Neural crest cell (in vitro differentiated cells): ENCODE measurements at regions not wholly inside any gene's neighbourhood (a gene's known extent, or its start where the extent isn't known, plus 50 kb on each side); places are given as distances from the start of the nearest gene placed in this dataset.

Source experiments
- DNase-seq: peaks from one replicate; pipeline ENCODE4 v3.0.0; 2021; ENCODE audit warnings: low read depth, mixed read lengths, low spot score
- H3K27ac Mint-ChIP-seq: one replicate; pipeline ENCODE4 v1.8.0; 2021; ENCODE audit warnings: mild to moderate bottlenecking, mixed read lengths; ENCODE audit not compliant: unreplicated experiment
- H3K27me3 Mint-ChIP-seq: 2 replicates; pipeline ENCODE4 v1.8.0; 2021; ENCODE audit warnings: low read depth, mild to moderate bottlenecking, mixed read lengths
- H3K36me3 Mint-ChIP-seq: 2 replicates; pipeline ENCODE4 v1.8.0; 2021; ENCODE audit warnings: low read depth, mild to moderate bottlenecking, mixed read lengths
- H3K4me1 Mint-ChIP-seq: 2 replicates; pipeline ENCODE4 v1.8.0; 2021; ENCODE audit warnings: mixed read lengths
- H3K4me3 Mint-ChIP-seq: one replicate; pipeline ENCODE4 v1.8.0; 2021; ENCODE audit warnings: mild to moderate bottlenecking, mixed read lengths
- H3K9me3 Mint-ChIP-seq: 2 replicates; pipeline ENCODE4 v1.8.0; 2021; ENCODE audit warnings: mixed read lengths
- CTCF ChIP-seq: fragments of 200-600 bp; sonication (generic); conservative IDR thresholded peaks from 2 replicates; pipeline ENCODE4 v1.5.0; 2021; ENCODE audit warnings: antibody characterized with exemption, mild to moderate bottlenecking

- Mint-ChIP-seq H3K4me1 (peaks cover 10% of the 10 kb centered on the region), H3K4me3 (no peak overlapping the region), H3K9me3 (no peaks in the 10 kb centered on the region), H3K27ac (no peak overlapping the region), H3K27me3 (no peaks in the 10 kb centered on the region), H3K36me3 (no peaks in the 10 kb centered on the region)
- TF ChIP-seq CTCF: no peak
- no peak for DNase-seq
These were observed 470.3 kb upstream of the WWC1 start for GRCh38 chr5:167821151-167821550.

GRCh38 chr5:167821669-167822068 is 469.8 kb upstream of the WWC1 start:
- Mint-ChIP-seq H3K4me1 (peaks cover 10% of the 10 kb centered on the region), H3K36me3 (no peaks in the 10 kb centered on the region), H3K27ac (no peak overlapping the region)

DNA sequence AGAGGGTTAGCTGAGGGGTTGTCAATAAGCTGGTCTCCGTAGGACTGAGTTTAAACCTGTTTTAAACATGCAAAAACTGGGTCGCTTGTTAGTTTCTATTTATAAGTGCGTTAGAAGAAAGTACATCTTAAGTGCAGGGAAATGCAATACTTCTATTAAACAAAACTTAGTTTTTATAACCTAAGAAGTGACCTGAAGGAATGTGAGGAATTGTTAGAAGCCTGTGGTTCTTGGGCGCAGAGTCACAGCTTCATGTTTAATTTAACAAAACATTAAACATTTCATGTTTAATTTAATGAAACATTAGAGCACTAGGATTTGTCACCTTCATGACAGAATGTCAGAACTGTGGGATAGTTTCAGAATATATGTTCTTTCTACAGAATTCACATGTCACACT is 469.2 kb upstream of the WWC1 start:
- no peaks in the 10 kb centered on the region for H3K27me3 Mint-ChIP-seq
- no peaks in the 10 kb centered on the region for H3K36me3 Mint-ChIP-seq
- H3K27ac Mint-ChIP-seq: no peak overlapping the region
- peaks cover 10% of the 10 kb centered on the region for H3K4me1 Mint-ChIP-seq
- H3K9me3 Mint-ChIP-seq: no peaks in the 10 kb centered on the region
- no peak for TF ChIP-seq CTCF
- DNase-seq: no peak
- no peak overlapping the region for H3K4me3 Mint-ChIP-seq

More at GRCh38 chr5:167821669-167822068, 469.8 kb upstream of the WWC1 start:
- TF ChIP-seq CTCF: no peak
- Mint-ChIP-seq H3K9me3 (no peaks in the 10 kb centered on the region), H3K4me3 (no peak overlapping the region), H3K27me3 (no peaks in the 10 kb centered on the region)
- no peak for DNase-seq

GRCh38 chr5:167823405-167823804 is 468.0 kb upstream of the WWC1 start:
- H3K9me3 Mint-ChIP-seq: no peaks in the 10 kb centered on the region
- DNase-seq: no peak
- H3K4me1 Mint-ChIP-seq: peaks cover 10% of the 10 kb centered on the region
- no peak overlapping the region for H3K4me3 Mint-ChIP-seq
- no peak for TF ChIP-seq CTCF
- no peaks in the 10 kb centered on the region for H3K36me3 Mint-ChIP-seq
- peaks cover 2% of the 10 kb centered on the region for H3K27me3 Mint-ChIP-seq
- no peak overlapping the region for H3K27ac Mint-ChIP-seq

DNA sequence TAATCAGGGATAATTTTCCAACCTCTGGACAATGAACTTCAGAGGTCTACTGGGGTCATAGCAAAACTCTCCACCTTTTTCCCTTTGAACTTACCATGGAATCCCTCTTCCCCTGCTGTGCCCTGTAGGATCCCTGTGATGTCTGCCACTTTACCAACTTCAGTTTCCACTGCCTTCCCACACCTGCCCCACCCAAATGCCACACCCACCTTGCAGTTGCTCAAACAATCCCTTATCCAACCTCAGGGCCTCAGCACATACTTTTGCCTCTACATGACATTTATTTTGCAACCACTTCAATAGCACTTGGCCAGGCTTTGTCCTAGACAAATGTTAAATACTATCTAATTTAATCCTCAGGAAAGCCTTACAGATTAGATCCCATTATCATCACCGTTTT is 463.7 kb upstream of the WWC1 start:
- TF ChIP-seq CTCF: no peak
- DNase-seq: no peak
- H3K4me3 Mint-ChIP-seq: no peak overlapping the region
- no peaks in the 10 kb centered on the region for H3K36me3 Mint-ChIP-seq
- no peak overlapping the region for H3K27ac Mint-ChIP-seq
- H3K4me1 Mint-ChIP-seq: no peaks in the 10 kb centered on the region
- no peaks in the 10 kb centered on the region for H3K9me3 Mint-ChIP-seq
- peaks cover 2% of the 10 kb centered on the region for H3K27me3 Mint-ChIP-seq
